BJ (cell line): ENCODE measurements at regions not wholly inside any gene's neighbourhood (a gene's known extent, or its start where the extent isn't known, plus 50 kb on each side); places are given as distances from the start of the nearest gene placed in this dataset.

ENCODE experiments used
- CTCF ChIA-PET: fragments of 350-600 bp; formaldehyde crosslinking; extraction: SDS; loops from one replicate; lab custom pipeline; 2021; ENCODE audit warnings: antibody characterized with exemption, inconsistent platforms; lab: Yijun Ruan, JAX
- POLR2A ChIA-PET: fragments of 300-600 bp; sonication (Branson Sonifier 250); formaldehyde crosslinking; extraction: SDS; loops from one replicate; lab custom pipeline; 2021; ENCODE audit warnings: antibody characterized with exemption; lab: Charles Lee
- DNase-seq: peaks from one replicate; pipeline ENCODE4 v3.0.0-alpha.2; 2011; ENCODE audit warnings: low read depth
- H3K27me3 ChIP-seq: 2 replicates; pipeline ENCODE4 v1.6.0; 2011; ENCODE audit warnings: low read length; ENCODE audit not compliant: control insufficient read depth, insufficient read depth
- H3K36me3 ChIP-seq: 2 replicates; pipeline ENCODE4 v1.5.1; 2011; ENCODE audit warnings: low read length; ENCODE audit not compliant: control insufficient read depth, insufficient read depth
- H3K4me3 ChIP-seq: 2 replicates; pipeline ENCODE4 v1.5.1; 2011; ENCODE audit warnings: low read depth, mild to moderate bottlenecking, control low read depth, low read length
- CTCF ChIP-seq: IDR thresholded peaks from 2 replicates; pipeline ENCODE4 v1.5.1; 2011; ENCODE audit warnings: low read depth, mild to moderate bottlenecking, control low read depth, inconsistent platforms, low read length, moderate library complexity; ENCODE audit not compliant: insufficient read depth

- no peaks in the 10 kb centered on the region for H3K36me3 ChIP-seq
- H3K27me3 ChIP-seq, result no peaks in the 10 kb centered on the region
- ChIA-PET CTCF (no interaction called here), POLR2A (no interaction called here)
- DNase-seq, result no peak
- no peak for TF ChIP-seq CTCF
- no peak overlapping the region for H3K4me3 ChIP-seq
These were observed 83.3 kb upstream of the UXS1 start for GRCh38 chr2:106277426-106277825.

- no peak overlapping the region for H3K4me3 ChIP-seq
- no peak for TF ChIP-seq CTCF
- H3K36me3 ChIP-seq, result no peaks in the 10 kb centered on the region
- no peak for DNase-seq
- ChIA-PET POLR2A (no interaction called here), CTCF (no interaction called here)
- no peaks in the 10 kb centered on the region for H3K27me3 ChIP-seq
These were observed 81.9 kb upstream of the UXS1 start for GRCh38 chr2:106275971-106276370.

DNA sequence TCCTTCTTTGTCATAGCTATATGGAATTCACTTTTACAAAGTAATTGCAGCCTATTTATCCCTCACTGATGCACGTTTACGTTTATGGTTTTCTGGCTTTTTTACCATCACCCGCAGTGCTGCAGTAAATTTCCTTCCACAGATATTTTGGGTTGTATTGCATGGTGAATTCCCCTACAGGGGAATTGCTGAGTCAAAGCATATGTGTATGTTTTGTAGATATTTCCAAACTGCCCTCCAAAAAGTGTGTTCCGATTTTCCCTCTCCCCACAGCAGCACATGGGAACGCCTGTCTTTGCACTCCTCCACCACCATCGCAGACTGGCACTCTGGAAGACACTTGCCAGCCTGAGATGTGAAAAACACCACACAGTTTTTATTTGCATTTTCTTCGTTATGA is 80.6 kb upstream of the UXS1 start:
- H3K36me3 ChIP-seq, result no peaks in the 10 kb centered on the region
- no peak for TF ChIP-seq CTCF
- no peak overlapping the region for H3K4me3 ChIP-seq
- no peaks in the 10 kb centered on the region for H3K27me3 ChIP-seq
- DNase-seq, result no peak
- POLR2A ChIA-PET, result no interaction called here
- CTCF ChIA-PET, result interaction anchor here (0.7 kb wide), 1 partner anchor 781 kb away, joined by 3 read pairs; no protein-coding TSS in a partner anchor

- ChIA-PET CTCF (interaction anchor here (1.0 kb wide), 1 partner anchor 22 kb away, joined by 3 read pairs; no protein-coding TSS in a partner anchor), POLR2A (no interaction called here)
- DNase-seq, result no peak
- Histone ChIP-seq H3K36me3 (no peaks in the 10 kb centered on the region), H3K27me3 (no peaks in the 10 kb centered on the region), H3K4me3 (no peak overlapping the region)
- no peak for TF ChIP-seq CTCF
These were observed 78.2 kb upstream of the UXS1 start for GRCh38 chr2:106272216-106272807.

GRCh38 chr2:106270471-106270891 is 76.4 kb upstream of the UXS1 start:
- no peak for TF ChIP-seq CTCF
- no peaks in the 10 kb centered on the region for H3K36me3 ChIP-seq
- H3K27me3 ChIP-seq, result no peaks in the 10 kb centered on the region
- DNase-seq, result no peak
- ChIA-PET POLR2A (no interaction called here), CTCF (no interaction called here)
- H3K4me3 ChIP-seq, result no peak overlapping the region
